Astrocyte (in vitro differentiated cells and primary cell): ENCODE measurements at regions not wholly inside any gene's neighbourhood (a gene's known extent, or its start where the extent isn't known, plus 50 kb on each side); places are given as distances from the start of the nearest gene placed in this dataset.

Experiments used
- CTCF ChIP-seq: IDR thresholded peaks from 2 replicates; pipeline ENCODE4 v1.5.1; 2011; ENCODE audit warnings: low read depth, mild to moderate bottlenecking, inconsistent platforms, low read length, moderate library complexity; ENCODE audit not compliant: insufficient read depth
- EZH2 ChIP-seq: IDR thresholded peaks from 2 replicates; pipeline ENCODE4 v1.6.1; 2012; ENCODE audit warnings: mild to moderate bottlenecking, low read length, inconsistent platforms; ENCODE audit not compliant: insufficient read depth

- TF ChIP-seq CTCF = no peak
- no peak for TF ChIP-seq EZH2
These were observed 791.1 kb downstream of the AACS start for GRCh38 chr12:125856366-125856765.
